GM06990 (cell line): ENCODE measurements at regions not wholly inside any gene's neighbourhood (a gene's known extent, or its start where the extent isn't known, plus 50 kb on each side); places are given as distances from the start of the nearest gene placed in this dataset.

Source experiments
- DNase-seq: peaks from one replicate; pipeline ENCODE4 v3.0.0-alpha.2; 2011; ENCODE audit not compliant: insufficient read length; ENCODE audit errors: extremely low read depth
- H3K27me3 ChIP-seq: replicated peaks from 2 replicates; pipeline ENCODE4 v1.6.0; 2011; ENCODE audit warnings: low read length; ENCODE audit not compliant: control insufficient read depth, insufficient read depth
- H3K36me3 ChIP-seq: 2 replicates; pipeline ENCODE4 v1.5.1; 2011; ENCODE audit warnings: low read length; ENCODE audit not compliant: control insufficient read depth, insufficient read depth
- H3K4me3 ChIP-seq: replicated peaks from 2 replicates; pipeline ENCODE4 v1.5.1; 2011; ENCODE audit warnings: low read depth, mild to moderate bottlenecking, control low read depth, low read length
- CTCF ChIP-seq: IDR thresholded peaks from 2 replicates; pipeline ENCODE4 v1.5.1; 2011; ENCODE audit warnings: low read length, control low read depth, mild to moderate bottlenecking, inconsistent platforms; ENCODE audit not compliant: insufficient read depth, poor library complexity, severe bottlenecking

- H3K27me3 ChIP-seq, result no peaks in the 10 kb centered on the region
- no peaks in the 10 kb centered on the region for H3K36me3 ChIP-seq
- no peak overlapping the region for H3K4me3 ChIP-seq
- no peak for TF ChIP-seq CTCF
- no peak for DNase-seq
These were observed 123.9 kb downstream of the GPR65 start for GRCh38 chr14:88128816-88129215.

- no peak for DNase-seq
- Histone ChIP-seq H3K4me3 (no peak overlapping the region), H3K36me3 (no peaks in the 10 kb centered on the region), H3K27me3 (no peaks in the 10 kb centered on the region)
- no peak for TF ChIP-seq CTCF
These were observed 124.5 kb downstream of the GPR65 start for GRCh38 chr14:88129306-88130056.

GRCh38 chr14:88130057-88130432 is 125.1 kb downstream of the GPR65 start:
- DNase-seq, result no peak
- Histone ChIP-seq H3K4me3 (no peak overlapping the region), H3K27me3 (no peaks in the 10 kb centered on the region), H3K36me3 (no peaks in the 10 kb centered on the region)
- TF ChIP-seq CTCF, result no peak
